A549 (cell line): ENCODE measurements at regions not wholly inside any gene's neighbourhood (a gene's known extent, or its start where the extent isn't known, plus 50 kb on each side); places are given as distances from the start of the nearest gene placed in this dataset.

Source experiments
- CHD2 ChIP-seq: fragments of 150-350 bp; IDR thresholded peaks from 2 replicates; pipeline ENCODE4 v1.6.1; 2014; ENCODE audit warnings: low read length; ENCODE audit not compliant: partially characterized antibody
- CTCF ChIP-seq: fragments of >200 bp; sonication (Bioruptor Twin); formaldehyde crosslinking; IDR thresholded peaks from 3 replicates; pipeline ENCODE4 v1.5.1; 2016
- EP300 ChIP-seq, 2 experiments: fragments of >200 bp; sonication (Bioruptor Twin); formaldehyde crosslinking; IDR thresholded peaks; 2 replicates in 1 of 2; 3 replicates in 1 of 2; pipeline ENCODE4 v1.6.1; 2016 to 2017
- JUNB ChIP-seq: fragments of >200 bp; sonication (Bioruptor Twin); formaldehyde crosslinking; IDR thresholded peaks from 2 replicates; pipeline ENCODE4 v1.6.1; 2016
- MAFK ChIP-seq: fragments of 450-650 bp; IDR thresholded peaks from 2 replicates; pipeline ENCODE4 v1.6.1; 2014; ENCODE audit not compliant: partially characterized antibody
- MAX ChIP-seq: IDR thresholded peaks from 2 replicates; pipeline ENCODE4 v1.6.1; 2012
- MYC ChIP-seq: IDR thresholded peaks from 2 replicates; pipeline ENCODE4 v1.6.1; 2012; ENCODE audit warnings: mild to moderate bottlenecking, inconsistent platforms, low read length, improper control_type of control experiment, borderline replicate concordance
- POLR2A ChIP-seq: IDR thresholded peaks from 2 replicates; pipeline ENCODE4 v1.6.1; 2012; ENCODE audit warnings: mild to moderate bottlenecking, low read length
- RAD21 ChIP-seq, 2 experiments: fragments of >200 bp in 1 of 2; sonication (Bioruptor Twin) in 1 of 2; formaldehyde crosslinking in 1 of 2; IDR thresholded peaks in 1 of 2; conservative IDR thresholded peaks in 1 of 2; 2 replicates in 1 of 2; 3 replicates in 1 of 2; pipeline ENCODE4 v1.6.1; 2012 to 2018; ENCODE audit warnings: inconsistent platforms in 1 of 2
- RCOR1 ChIP-seq: fragments of 150-350 bp; IDR thresholded peaks from 2 replicates; pipeline ENCODE4 v1.6.1; 2014; ENCODE audit warnings: antibody characterized with exemption, low read length, low read depth
- REST ChIP-seq: fragments of 200-600 bp; sonication (generic); IDR thresholded peaks from 2 replicates; pipeline ENCODE4 v1.6.1; 2016; ENCODE audit warnings: antibody characterized with exemption, mild to moderate bottlenecking, moderate library complexity
- RNF2 ChIP-seq: fragments of 200-600 bp; sonication (generic); IDR thresholded peaks from 2 replicates; pipeline ENCODE4 v1.6.1; 2016; ENCODE audit warnings: low read depth, mild to moderate bottlenecking, antibody characterized with exemption, moderate library complexity, borderline replicate concordance
- ZSCAN20 ChIP-seq: fragments of 250-450 bp; sonication (Bioruptor Pico); IDR thresholded peaks from 2 replicates; pipeline ENCODE4 v1.8.0; 2022; ENCODE audit warnings: mild to moderate bottlenecking, moderate library complexity

DNA sequence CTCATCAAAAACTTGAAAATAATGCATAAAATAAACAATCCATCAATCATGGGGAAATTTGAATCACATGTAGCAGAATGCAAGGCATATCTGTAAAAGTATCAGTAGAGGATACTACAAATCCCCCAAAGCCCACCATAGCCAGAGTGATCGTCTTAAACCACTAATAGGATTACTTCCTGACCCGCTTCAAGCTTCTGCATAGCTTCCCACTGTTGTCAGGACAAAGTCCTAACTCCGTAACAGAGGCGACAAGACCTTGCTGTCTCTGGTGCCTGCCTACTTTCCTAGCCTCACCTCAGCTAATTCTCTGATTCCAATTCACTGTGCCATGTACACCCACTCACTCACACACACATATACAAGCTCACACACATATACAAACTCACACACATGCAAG, 161.2 kb upstream of the NFIA start:
- TF ChIP-seq JUNB (no peak), CTCF (no peak), MYC (no peak), CHD2 (no peak), ZSCAN20 (CRISPR knock-in tag) (no peak), RCOR1 (no peak), RNF2 (no peak), EP300 (IDR thresholded peaks at IDR 0.05) (no peak), RAD21 (conservative IDR thresholded peaks at IDR 0.05 in 1 of 2, IDR thresholded peaks at IDR 0.05 in 1 of 2) (no peak), POLR2A (no peak), REST (no peak), MAX (no peak), MAFK (no peak)
